HG02759 (cell line): ENCODE measurements at regions not wholly inside any gene's neighbourhood (a gene's known extent, or its start where the extent isn't known, plus 50 kb on each side); places are given as distances from the start of the nearest gene placed in this dataset.
"Not testable (repeated sequence)": the region's sequence is repeated elsewhere in the genome, so short reads cannot be mapped to it uniquely, and the experiment has no call there.

Source experiments
- ATAC-seq: cut with Tn5 transposase; IDR thresholded peaks from one replicate; pipeline ENCODE4 v1.9.1; 2021; ENCODE audit warnings: mild to moderate bottlenecking, moderate library complexity; ENCODE audit not compliant: unreplicated experiment

- ATAC-seq: not testable (repeated sequence)
Observed at GRCh38 chr17:13659051-13659450, 57.3 kb upstream of the HS3ST3A1 start.

- no peak for ATAC-seq
Observed at GRCh38 chr17:13665872-13666635, 64.3 kb upstream of the HS3ST3A1 start.

- no peak for ATAC-seq
Observed at GRCh38 chr17:13671341-13671740, 69.6 kb upstream of the HS3ST3A1 start.

- no peak for ATAC-seq
Observed at GRCh38 chr17:13671771-13672170, 70.0 kb upstream of the HS3ST3A1 start.

- ATAC-seq: no peak
Observed at GRCh38 chr17:13678361-13678760, 76.6 kb upstream of the HS3ST3A1 start.

- ATAC-seq: no peak
Observed at GRCh38 chr17:13678841-13679240, 77.1 kb upstream of the HS3ST3A1 start.

DNA sequence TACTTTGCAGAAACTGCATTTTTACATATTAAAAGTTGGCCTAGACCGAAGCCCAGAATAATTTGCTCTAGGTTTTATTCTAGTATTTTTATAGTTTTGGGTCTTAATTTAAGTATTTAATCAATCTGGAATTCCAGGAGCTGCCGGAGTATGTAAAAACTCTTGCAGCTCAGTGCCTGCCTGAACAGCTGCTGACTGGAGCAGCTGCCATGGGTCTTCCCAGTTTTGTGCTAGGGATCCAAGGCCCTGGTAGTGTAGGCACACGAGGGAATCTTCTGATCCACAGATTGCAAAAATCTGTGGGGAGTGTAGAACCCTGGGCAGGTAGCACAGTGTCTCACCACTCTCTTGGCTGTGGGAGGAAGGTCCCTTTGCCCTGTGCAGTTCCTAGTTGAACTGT, 87.0 kb upstream of the HS3ST3A1 start:
- no peak for ATAC-seq

DNA sequence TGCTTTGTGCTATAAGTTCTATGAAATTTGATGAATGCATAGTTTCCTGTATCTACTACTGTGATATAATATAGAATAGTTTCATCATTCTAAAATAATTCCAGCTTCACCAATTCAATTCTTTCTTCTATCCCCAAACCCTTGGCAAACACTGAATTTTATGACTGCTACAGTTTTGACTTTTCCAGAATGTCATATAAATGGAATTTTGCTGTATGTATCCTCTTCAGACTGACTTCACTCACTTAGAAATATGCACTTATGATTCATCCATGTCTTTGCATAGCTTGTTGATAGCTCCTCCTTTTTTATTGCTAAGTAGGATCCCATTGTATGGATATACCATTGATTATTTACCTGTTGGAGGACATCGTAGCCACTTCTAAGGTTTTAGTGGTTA, 89.1 kb upstream of the HS3ST3A1 start:
- ATAC-seq: no peak

- ATAC-seq: no peak
Observed at GRCh38 chr17:13694934-13695333, 93.2 kb upstream of the HS3ST3A1 start.

GRCh38 chr17:13698832-13699231, 97.1 kb upstream of the HS3ST3A1 start:
- no peak for ATAC-seq

DNA sequence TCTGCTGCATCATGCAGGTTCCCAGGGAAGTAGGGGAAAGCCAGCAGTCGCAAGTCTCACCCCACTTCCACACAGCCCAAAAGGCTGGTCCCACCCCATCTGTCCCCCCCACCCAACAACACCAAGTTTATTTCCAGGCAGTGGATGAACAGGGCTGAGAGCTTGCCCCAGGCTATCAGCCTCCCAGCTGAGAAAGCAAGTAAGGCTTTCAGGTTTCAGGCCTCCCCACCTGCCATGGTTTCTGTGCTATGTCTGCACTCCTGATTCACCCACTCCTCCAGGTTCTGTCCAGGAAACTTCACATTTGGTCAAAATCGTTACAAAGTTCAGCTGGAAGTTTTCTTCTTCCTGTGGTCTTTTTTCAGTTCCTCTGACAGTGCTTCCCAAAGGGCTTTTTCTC, 97.5 kb upstream of the HS3ST3A1 start:
- ATAC-seq: no peak

DNA sequence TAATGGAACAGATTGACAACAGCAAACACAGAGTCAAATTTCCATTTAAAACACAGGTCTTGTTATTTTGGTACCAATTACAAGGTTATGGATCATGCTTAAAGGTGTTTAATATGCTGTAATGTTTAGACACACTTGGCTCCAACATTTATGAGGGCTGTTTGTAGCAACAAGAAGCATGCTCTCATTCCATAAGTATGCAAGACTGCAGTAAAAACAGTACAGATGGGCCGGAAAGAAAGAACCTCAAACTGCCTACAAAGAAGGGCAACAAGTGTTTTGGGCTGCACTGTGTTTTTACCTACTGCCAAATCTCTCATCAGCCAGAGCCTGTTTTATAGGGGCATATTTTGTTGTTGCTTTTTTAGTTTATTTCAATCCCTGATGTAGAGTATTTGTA, 100.5 kb upstream of the HS3ST3A1 start:
- ATAC-seq: no peak

DNA sequence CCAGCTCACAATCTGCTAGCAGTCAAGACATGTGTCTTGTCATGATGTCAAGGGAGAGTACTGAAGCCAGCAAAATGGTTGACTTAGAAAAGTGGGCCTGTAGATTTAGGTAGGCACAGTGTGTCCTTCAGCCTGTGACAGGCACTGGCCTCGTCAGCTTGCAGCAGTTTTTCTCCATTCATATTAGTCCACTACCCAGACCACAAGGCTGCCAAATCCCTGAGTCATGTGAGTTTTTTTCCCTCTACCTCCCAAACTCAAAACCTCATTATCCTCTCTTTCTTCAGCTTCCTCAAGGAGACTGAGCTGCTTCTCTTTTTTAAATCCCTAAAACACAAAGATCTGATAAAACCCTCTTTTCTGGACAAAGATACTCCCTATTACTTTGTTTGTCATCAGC, 102.6 kb upstream of the HS3ST3A1 start:
- no peak for ATAC-seq

DNA sequence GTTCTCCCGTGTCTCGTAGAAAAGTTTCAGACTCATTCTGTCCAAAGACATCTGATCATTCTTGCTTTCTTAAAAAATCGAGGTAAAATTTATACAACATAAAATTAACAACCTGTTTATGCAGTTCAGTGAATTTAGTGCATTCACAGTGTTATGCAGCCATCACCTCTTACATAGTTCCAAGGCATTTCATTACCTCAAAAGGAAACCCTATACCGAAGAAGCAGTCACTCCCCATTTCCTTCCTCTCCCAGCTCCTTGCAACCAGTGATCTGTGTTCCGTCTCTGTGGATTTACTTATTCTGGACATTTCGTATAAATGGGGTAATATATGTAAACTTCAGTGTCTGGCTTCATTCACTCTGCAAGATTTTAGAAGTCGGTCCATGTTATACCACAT, 103.5 kb upstream of the HS3ST3A1 start:
- no peak for ATAC-seq

DNA sequence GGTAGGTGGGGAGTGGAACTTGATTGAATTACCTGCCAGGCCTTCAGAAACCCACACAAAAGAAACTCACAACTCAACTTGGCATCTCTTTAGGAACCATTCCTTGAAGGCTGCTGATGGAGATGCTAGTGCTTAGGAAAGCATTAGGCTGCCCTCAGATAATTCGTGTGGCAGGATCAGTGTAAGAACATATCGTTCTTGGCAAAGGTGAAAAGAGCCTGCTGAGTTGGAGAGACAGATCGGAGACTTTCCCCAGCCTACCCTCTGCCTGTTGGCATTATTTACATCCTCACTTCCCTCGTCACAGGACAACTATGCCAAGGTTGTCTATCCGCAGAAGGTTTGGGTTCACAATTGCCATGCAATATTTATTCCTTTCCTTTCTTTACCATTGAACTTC, 120.0 kb upstream of the HS3ST3A1 start:
- no peak for ATAC-seq

DNA sequence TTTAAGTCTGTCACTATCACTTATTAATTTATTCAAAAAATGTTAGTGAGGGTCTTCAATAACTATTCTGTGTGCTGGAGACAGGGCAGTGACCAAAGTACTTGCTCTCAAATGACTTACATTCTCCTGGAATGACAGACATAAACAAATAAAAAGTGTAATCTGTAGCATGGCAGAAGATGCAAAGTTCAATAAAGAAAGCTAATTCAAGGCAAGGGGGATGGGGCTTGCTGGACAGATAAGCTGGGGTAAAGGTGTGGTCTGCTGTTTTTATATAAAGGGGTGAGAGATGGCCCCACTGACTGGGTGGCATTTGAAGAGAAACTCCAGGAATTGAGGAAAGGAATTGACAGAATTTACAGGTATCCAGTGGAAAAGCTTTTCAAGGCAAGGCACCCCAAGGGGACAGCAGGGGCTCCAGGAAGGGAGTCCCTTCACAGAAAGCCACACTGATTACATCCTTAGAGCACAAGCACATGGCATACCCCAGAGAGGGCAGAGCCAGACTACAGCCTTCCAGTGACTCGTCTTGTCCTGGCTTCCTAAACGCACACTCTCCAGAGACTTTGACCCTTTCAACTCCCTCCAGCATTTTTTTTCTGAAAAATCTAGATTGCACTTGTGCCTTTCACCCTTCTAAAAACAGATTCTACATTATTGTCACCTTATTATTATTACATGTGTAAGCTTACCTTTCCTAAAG, 123.7 kb upstream of the HS3ST3A1 start:
- ATAC-seq: no peak

GRCh38 chr17:13727441-13728171, 125.9 kb upstream of the HS3ST3A1 start:
- ATAC-seq: no peak

GRCh38 chr17:13728781-13729180, 127.1 kb upstream of the HS3ST3A1 start:
- ATAC-seq: no peak

DNA sequence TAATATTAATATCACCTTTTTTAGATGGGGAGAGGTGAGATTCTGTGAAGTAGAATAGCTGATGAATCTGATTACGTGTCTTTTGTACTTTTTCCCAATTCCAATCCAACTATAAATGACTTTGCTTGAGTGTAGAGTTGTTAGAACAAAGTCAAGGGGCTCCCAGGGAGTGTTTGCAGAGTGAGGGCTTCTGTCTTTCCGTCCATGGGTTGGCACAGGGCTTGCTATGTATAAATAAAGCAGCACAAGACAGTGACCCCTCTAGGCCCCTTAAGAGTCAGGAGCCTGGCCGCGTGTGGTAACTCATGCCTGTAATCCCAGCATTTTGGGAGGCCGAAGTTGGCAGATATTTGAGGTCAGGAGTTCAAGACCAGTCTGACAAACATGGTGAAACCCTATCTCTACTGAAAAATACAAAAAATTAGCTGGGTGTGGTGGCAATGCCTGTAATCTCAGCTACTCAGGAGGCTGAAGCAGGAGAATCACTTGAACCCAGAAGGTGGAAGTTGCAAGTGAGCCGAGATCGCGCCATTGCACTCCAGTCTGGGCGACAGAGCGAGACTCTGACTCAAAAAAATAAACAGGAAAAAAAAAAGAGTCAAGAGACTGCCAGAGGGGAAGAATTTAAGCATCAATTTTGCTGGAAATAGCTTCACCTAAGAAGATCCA, 127.9 kb upstream of the HS3ST3A1 start:
- no peak for ATAC-seq

GRCh38 chr17:13734880-13735279, 133.2 kb upstream of the HS3ST3A1 start:
- ATAC-seq: no peak

DNA sequence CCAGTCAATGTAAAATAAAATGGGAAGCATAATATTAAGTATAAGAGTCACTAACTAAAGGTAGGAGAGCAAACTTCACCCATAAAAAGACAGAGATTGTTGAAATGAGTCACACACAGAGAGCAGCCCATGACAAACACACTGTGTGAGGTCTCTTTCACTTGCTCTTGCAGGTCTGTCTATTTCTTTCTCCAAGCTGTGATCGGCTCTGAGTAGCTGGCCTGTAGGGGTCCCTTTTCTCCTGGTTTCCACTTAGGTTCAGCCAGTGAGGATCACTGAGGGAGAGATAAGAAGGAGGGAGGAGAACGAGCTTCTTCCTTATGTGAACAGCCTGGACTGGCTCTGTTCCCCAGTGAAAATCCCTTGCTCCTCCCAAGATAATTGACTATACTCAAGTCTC, 133.7 kb upstream of the HS3ST3A1 start:
- no peak for ATAC-seq
